Psoas muscle (tissue), 7 donors: ENCODE measurements at regions not wholly inside any gene's neighbourhood (a gene's known extent, or its start where the extent isn't known, plus 50 kb on each side); places are given as distances from the start of the nearest gene placed in this dataset.

Experiments used
- ATAC-seq, 4 donors: fragments of 200-7000 bp; cut with Tn5 transposase; one replicate each; pipeline ENCODE4 v1.9.1; 2020; ENCODE audit warnings: moderate library complexity in 3 of 4, mild to moderate bottlenecking in 2 of 4
- DNase-seq, 2 donors: peaks; one replicate each; pipeline ENCODE4 v3.0.0-alpha.2; 2020
- H3K27ac ChIP-seq: fragments of 200-600 bp; one replicate; pipeline ENCODE4 v1.8.0; 2022
- H3K27me3 ChIP-seq, 3 donors: fragments of 200-600 bp in 1 of 3; one replicate each; pipeline versions ENCODE4 v1.6.1 to v1.8.0; 2013 to 2022; ENCODE audit warnings: low read length in 2 of 3, mild to moderate bottlenecking in 2 of 3, moderate library complexity in 1 of 3; ENCODE audit not compliant: insufficient read depth in 3 of 3
- H3K36me3 ChIP-seq, 2 donors: fragments of 200-600 bp in 1 of 2; one replicate each; pipeline versions ENCODE4 v1.6.1 to v1.8.0; 2013 to 2022; ENCODE audit warnings: low read depth in 1 of 2, mild to moderate bottlenecking in 1 of 2, moderate library complexity in 1 of 2; ENCODE audit not compliant: insufficient read depth in 1 of 2
- H3K4me1 ChIP-seq: fragments of 200-600 bp; one replicate; pipeline ENCODE4 v1.8.0; 2022
- H3K4me3 ChIP-seq: fragments of 200-600 bp; one replicate; pipeline ENCODE4 v1.8.0; 2022; ENCODE audit warnings: mild to moderate bottlenecking
- H3K9me3 ChIP-seq: fragments of 200-600 bp; one replicate; pipeline ENCODE4 v1.8.0; 2022
- CTCF ChIP-seq: fragments of 200-600 bp; IDR thresholded peaks from one replicate; pipeline ENCODE4 v1.8.0; 2022; ENCODE audit warnings: antibody characterized with exemption
- WGBS, 3 donors: extraction: QIAGEN DNeasy Blood & Tissue Kit; methylation state at CpG; one replicate each; pipeline versions ENCODE4 v1.1.6 to v1.1.7; 2013; 5-methylcytosine and 5-hydroxymethylcytosine counted together
- intact Hi-C, 2 donors: fragments of 100-400 bp; cut with DNase I; formaldehyde crosslinking; loops; one replicate each; pipeline versions ENCODE4 v1.11.0 to v1.14.2; 2022
- donor health status: healthy with polysubstance abuse.
- donor health status: DM: no; HTN: no; CAD: no; lungs with moderate emphysema.
- donor health status: Bipolar disorder and iron deficiency.
- donor health status: healthy.
- donor health status: DM: yes; HTN: yes; CAD: no.
- donor health status: DM: no; HTN: no; CAD: no.
- donor health status: DM: yes; HTN: yes; CAD: no.

DNA sequence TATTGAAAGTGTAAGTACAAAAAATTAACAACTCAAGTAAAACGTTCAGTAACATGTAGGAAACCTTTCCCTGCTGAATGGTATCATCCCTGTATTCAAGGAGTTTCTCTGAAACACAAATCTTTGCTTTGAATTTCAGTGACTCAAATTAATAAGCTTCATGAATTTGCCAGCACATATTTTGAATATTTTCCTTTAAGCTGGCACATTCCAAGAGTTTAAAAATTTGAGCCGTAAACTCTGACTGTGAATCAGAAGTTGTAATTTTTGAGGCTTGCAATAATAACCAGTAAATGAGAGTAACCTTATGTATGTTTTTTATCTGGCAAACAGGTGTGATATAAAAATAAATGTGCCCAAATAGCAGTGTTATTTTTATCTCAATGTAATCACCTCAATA, 1722.6 kb upstream of the PRR20A start:
- no peak for ATAC-seq
- DNase-seq = no peak
- no peak overlapping the region for H3K27ac ChIP-seq
- intact Hi-C loops = no loop called here
- no peak for TF ChIP-seq CTCF
- H3K27me3 ChIP-seq = no peaks in the 10 kb centered on the region
- WGBS, 3 donors = 25 to 27% (median 26%) methylated on average over 2 of the region's 2 CpGs
- H3K4me3 ChIP-seq = no peak overlapping the region
- no peaks in the 10 kb centered on the region for H3K36me3 ChIP-seq
- no peaks in the 10 kb centered on the region for H3K9me3 ChIP-seq
- no peaks in the 10 kb centered on the region for H3K4me1 ChIP-seq

- Histone ChIP-seq H3K4me1 (no peaks in the 10 kb centered on the region), H3K27me3 (no peaks in the 10 kb centered on the region), H3K27ac (no peak overlapping the region), H3K4me3 (no peak overlapping the region), H3K9me3 (no peaks in the 10 kb centered on the region), H3K36me3 (no peaks in the 10 kb centered on the region)
- ATAC-seq (no peak), DNase-seq (no peak)
- WGBS, 3 donors = 59 to 70% (median 68%) methylated on average over 4 of the region's 4 CpGs
- intact Hi-C loops = no loop called here
- TF ChIP-seq CTCF = no peak
Observed at GRCh38 chr13:55432814-55433213, 1707.9 kb upstream of the PRR20A start.

DNA sequence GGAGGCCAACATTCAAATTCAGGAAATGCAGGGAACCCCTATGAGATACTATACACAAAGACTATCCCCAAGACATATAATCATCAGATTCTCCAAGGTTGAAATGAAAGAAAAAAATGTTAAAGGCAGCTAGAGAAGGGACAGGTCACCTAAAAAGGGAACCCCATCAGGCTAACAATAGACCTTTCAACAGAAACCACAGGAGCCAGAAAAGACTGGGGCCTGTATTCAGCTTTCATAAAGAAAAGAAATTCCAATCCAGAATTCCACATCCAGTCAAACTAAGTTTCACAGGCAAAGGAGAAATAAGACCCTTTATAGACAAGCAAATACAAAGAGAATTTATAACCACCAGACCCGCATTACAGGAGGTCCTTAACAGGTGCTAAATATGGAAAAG, 1703.6 kb upstream of the PRR20A start:
- WGBS, 3 donors = 0 to 45% (median 44%) methylated on average over 1 of the region's 1 CpG
- intact Hi-C loops = no loop called here
- no peaks in the 10 kb centered on the region for H3K4me1 ChIP-seq
- DNase-seq (no peak), ATAC-seq (no peak)
- H3K9me3 ChIP-seq = no peaks in the 10 kb centered on the region
- H3K4me3 ChIP-seq = no peak overlapping the region
- H3K27ac ChIP-seq = no peak overlapping the region
- TF ChIP-seq CTCF = no peak
- H3K27me3 ChIP-seq = no peaks in the 10 kb centered on the region
- no peaks in the 10 kb centered on the region for H3K36me3 ChIP-seq

- no peak for ATAC-seq
- TF ChIP-seq CTCF = no peak
- no peak for DNase-seq
Observed at GRCh38 chr13:55439450-55439849, 1701.3 kb upstream of the PRR20A start.

DNA sequence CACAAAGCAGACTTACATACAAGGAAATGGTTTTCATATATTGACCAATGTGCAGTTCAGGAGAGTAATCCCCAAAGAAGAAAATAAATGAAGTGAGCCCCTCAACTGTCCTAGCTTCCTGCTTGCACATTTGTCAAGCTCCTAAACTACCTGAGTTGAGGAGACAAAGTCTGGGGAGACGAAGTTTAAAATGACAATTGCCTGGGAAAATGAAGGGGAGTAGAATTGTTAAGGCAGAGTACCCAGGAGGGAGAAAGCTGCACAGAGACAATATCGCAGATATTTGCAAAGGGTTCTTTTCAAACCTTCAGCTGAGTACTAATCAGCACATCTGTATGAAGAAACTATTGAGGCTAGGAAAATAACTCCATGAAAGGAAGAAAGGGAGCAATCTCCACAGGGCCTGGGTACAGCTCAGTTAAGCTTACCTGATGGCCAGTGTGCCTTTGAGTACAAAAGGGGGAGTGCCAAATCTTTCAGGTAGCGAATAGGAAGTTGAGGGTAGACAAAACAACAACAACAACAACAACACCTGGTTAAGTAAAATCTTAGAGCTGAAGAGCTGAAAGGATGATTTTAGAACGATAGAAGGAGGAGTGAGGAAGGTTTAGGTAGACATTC, 1700.1 kb upstream of the PRR20A start:
- H3K9me3 ChIP-seq = no peaks in the 10 kb centered on the region
- intact Hi-C loops = no loop called here
- WGBS, 3 donors = 59 to 68% (median 64%) methylated on average over 4 of the region's 4 CpGs
- no peaks in the 10 kb centered on the region for H3K4me1 ChIP-seq
- DNase-seq = no peak
- no peak overlapping the region for H3K27ac ChIP-seq
- no peak for TF ChIP-seq CTCF
- H3K27me3 ChIP-seq = no peaks in the 10 kb centered on the region
- no peaks in the 10 kb centered on the region for H3K36me3 ChIP-seq
- ATAC-seq = no peak
- no peak overlapping the region for H3K4me3 ChIP-seq

More at GRCh38 chr13:55439450-55439849, 1701.3 kb upstream of the PRR20A start:
- H3K9me3 ChIP-seq = no peaks in the 10 kb centered on the region
- H3K36me3 ChIP-seq = no peaks in the 10 kb centered on the region
- intact Hi-C loops = no loop called here
- H3K4me1 ChIP-seq = no peaks in the 10 kb centered on the region
- H3K27ac ChIP-seq = no peak overlapping the region
- no peak overlapping the region for H3K4me3 ChIP-seq
- 12 to 26% (median 23%) methylated on average over 1 of the region's 1 CpG for WGBS, 3 donors
- no peaks in the 10 kb centered on the region for H3K27me3 ChIP-seq
